ENCODE measurements at regions not wholly inside any gene's neighbourhood (a gene's known extent, or its start where the extent isn't known, plus 50 kb on each side); places are given as distances from the start of the nearest gene placed in this dataset.

GRCh38 chr22:17269607-17270261 lies 50.5 kb upstream of the ADA2 start:
- H3K27me3 ChIP-seq (ENCODE audit: control insufficient read depth, insufficient read depth, low read length, poor library complexity, severe bottlenecking), result no peaks in the 10 kb centered on the region
- H3K4me1 ChIP-seq (ENCODE audit: control insufficient read depth, insufficient read depth, low read length), result peaks cover 60% of the 10 kb centered on the region
- 82 to 84% methylated on average over 14 of the region's 14 CpGs for WGBS, 2 experiments
- H3K27ac ChIP-seq (ENCODE audit: insufficient read depth, low read depth, low read length, poor library complexity, severe bottlenecking), result no peak overlapping the region
- no peaks in the 10 kb centered on the region for H3K9me3 ChIP-seq (ENCODE audit: control insufficient read depth, low read length)
- no peak overlapping the region for H3K4me3 ChIP-seq (ENCODE audit: insufficient read depth, low read depth, low read length)
- H3K36me3 ChIP-seq (ENCODE audit: control insufficient read depth, insufficient read depth, low read length), result no peaks in the 10 kb centered on the region

- Histone ChIP-seq H3K36me3 (ENCODE audit: control insufficient read depth, insufficient read depth, low read length) (no peaks in the 10 kb centered on the region), H3K4me3 (ENCODE audit: insufficient read depth, low read depth, low read length) (no peak overlapping the region), H3K9me3 (ENCODE audit: control insufficient read depth, low read length) (no peaks in the 10 kb centered on the region), H3K27me3 (ENCODE audit: control insufficient read depth, insufficient read depth, low read length, poor library complexity, severe bottlenecking) (no peaks in the 10 kb centered on the region), H3K27ac (ENCODE audit: insufficient read depth, low read depth, low read length, poor library complexity, severe bottlenecking) (no peak overlapping the region), H3K4me1 (ENCODE audit: control insufficient read depth, insufficient read depth, low read length) (peaks cover 65% of the 10 kb centered on the region)
- WGBS, 2 experiments, result 68 to 81% methylated on average over 2 of the region's 2 CpGs
Observed at GRCh38 chr22:17269224-17269606, 50.0 kb upstream of the ADA2 start.

Data from ectodermal cell (in vitro differentiated cells).